ENCODE measurements at regions not wholly inside any gene's neighbourhood (a gene's known extent, or its start where the extent isn't known, plus 50 kb on each side); places are given as distances from the start of the nearest gene placed in this dataset.

GRCh38 chr3:194837457-194838127 is 151.9 kb downstream of the FAM43A start:
- no peak for TF ChIP-seq NFIC (IDR thresholded peaks at IDR 0.05)
- TF ChIP-seq YY1 (IDR thresholded peaks at IDR 0.05; ENCODE audit: low read depth): no peak
- no peak for TF ChIP-seq REST (IDR thresholded peaks at IDR 0.05; ENCODE audit: low read depth)
- no peak for TF ChIP-seq USF1 (IDR thresholded peaks at IDR 0.05)
